NOMO-1 (cell line): ENCODE measurements at regions not wholly inside any gene's neighbourhood (a gene's known extent, or its start where the extent isn't known, plus 50 kb on each side); places are given as distances from the start of the nearest gene placed in this dataset.

ENCODE experiments used
- DNase-seq, 2 experiments: peaks; one replicate each; lab custom pipeline; 2025; ENCODE audit not compliant: unreplicated experiment in 2 of 2; lab: John Stamatoyannopoulos, UW

DNA sequence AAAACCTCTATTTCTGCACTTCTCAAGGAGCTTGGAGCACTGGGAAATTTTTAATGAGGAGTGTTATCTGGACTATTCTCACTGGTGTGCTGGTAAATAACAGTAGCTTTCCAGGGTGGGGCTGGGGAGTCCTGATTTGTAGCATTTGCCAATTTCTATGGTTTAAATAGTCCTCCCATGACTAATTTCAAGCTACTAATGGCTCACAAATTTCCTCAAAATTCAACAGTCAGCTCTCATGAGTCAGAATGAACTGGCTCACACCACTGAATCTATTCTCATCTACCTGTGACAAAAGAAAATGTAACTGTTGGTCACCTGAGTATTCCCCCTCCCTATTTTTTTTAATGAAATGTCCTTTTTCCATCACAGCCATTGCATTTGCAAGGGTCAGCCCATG is 449.6 kb downstream of the KIF16B start:
- DNase-seq, result no peak

DNA sequence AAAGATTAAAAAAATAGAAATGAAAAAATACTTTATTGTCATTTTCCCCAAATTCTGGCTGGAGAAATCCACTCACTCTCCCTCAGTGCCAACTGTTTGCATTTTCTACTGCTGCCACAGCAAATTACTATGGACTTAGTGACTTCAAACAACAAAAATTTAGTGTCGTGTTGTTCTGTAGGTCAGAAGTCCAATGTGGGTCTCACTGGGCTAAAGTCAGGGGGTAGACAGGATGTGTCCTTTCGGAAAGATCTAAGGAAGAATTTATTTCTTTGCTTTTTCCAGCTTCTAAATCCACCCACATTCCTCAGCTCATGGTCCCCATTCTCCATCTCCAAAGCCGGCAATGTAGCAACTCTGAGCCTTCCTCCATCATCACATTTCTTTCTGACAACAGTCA is 453.3 kb downstream of the KIF16B start:
- DNase-seq, result no peak

DNA sequence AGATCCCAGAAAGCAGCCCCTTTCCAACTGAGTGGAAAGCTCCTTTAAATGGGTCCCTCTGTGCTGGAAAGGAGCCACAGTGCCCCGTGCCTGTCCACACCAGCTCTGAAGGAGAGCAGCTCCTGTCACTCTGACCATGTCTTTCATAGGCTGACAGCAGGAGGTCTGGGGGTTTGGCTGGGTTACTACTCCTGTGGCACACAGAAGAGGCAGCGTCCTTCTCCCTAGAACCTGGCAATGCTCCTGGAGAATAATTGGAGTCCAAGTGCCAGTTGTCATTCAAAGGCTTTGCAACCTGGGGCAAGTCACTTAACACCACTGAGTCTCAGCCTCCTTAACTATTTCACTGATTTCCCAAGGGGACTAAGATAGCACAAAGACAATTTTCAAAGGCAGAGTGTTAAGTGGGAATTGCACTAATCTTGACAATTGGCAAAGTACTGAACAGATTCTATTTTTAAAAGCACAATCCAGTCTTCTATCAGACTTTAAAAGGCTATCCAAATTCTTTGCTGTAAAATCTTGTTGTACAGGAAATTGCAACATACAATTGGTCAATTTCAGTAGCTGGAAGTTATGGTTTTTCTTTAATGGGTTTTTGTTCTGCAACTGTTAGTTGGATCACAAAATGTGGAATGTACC is 457.2 kb downstream of the KIF16B start:
- peak in 1 of 2 experiments; percentile 29 for DNase-seq

DNA sequence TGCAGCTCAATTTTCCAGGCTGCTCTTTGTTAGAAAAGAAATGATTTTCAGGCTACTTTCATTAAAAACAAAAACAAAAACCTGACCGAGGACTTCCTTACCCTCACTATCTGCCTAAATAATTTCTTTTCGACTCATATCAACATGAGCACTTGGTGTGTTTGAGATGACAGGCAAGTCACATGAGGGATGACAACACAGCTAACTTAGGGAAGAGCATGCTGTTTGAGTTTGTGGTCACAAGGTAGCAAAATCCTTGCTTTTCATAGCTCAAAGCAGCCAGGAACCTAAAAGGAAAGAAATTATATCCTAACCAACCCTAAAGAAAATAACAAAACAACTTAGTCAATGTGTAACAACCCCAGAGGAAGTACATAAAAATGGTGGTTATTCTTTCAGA is 459.5 kb downstream of the KIF16B start:
- DNase-seq, result no peak

DNA sequence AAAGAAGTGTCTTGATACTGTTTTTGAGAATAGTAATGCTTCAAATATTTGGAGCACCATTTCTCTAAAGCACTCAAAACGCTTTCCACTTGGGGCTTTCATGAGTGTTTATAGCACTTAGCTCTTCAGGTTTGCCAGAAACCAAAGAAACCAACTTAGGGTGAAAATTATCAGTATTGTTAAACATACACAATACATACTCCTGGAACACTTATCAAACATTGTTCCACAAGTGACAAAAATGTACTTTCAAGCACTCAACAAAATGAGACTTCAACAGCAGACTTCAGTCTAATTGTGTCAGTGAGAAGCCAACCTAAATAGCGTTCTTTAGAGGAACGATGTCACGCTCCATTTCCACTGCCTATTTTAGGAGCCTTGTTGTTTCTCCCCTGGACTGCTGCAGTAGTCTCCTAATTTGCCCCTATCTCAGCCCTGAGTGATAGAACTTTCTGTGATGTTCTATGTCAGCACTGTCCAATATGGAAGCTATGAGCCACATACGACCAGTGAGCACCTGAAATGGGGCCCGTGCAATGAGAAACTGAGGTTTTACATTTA is 461.3 kb downstream of the KIF16B start:
- DNase-seq, result no peak

DNA sequence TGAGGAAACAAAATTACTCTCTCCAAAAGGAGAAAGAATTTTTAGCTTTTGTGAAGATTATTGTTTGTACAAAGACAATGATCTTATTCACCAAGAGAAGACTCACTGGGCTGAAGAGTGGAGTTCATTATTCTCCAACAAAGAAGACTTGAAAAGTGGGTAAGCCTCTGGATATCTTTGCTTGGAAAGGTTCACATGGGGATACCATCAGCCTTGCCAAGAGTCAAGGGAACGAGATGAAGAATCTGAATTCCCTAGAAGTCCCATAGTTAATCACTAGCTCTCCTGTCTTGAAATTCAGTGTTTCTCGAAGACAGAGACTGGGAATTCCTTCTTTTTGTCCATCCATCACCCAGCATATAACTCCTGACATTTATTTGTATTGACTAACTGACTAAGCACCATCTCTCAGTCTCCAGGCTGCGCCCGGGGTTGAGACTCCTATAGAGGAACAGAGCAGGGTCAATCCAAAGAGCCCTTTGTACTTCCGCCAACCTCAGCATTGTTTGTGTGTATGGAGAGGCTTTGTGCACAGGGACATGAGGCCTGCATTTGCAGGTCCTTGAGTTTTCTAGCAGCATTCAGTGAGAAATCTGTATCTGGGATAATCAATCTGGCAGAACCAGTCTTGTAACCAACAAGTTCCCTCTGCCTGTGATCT is 461.9 kb downstream of the KIF16B start:
- no peak for DNase-seq

DNA sequence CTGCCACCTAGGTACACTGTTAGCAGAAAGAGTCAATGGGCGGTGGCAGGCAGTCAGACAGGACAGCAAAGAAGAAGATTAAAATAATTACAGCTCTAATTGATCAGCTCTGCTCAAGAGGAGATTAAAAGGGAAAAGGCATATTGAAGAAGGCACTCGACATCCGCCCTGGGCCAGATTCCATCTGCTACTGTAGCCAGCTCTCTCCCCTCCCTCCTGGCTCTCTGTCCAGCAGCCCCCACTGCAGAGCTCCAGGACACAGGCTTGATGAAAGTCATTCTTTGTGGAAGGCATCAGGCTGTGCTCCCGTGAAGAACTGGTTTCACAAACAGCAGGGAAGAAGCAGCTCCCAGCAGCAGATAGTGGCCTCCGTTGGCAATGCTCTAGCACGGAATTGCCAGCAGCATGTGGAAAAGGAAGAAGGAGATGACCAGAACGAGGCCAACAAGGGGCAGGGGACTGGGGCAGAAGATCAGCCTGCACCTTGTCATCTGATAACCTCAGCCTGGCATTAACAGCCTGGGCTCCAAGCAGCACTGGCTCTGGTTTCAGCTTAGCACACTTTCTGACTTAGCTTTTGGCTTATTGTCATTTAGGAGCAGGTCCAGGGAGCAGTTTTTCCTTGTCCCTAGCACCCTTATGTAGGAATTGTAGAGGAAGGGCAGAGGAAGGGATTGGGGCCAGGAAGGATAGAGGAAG is 465.9 kb downstream of the KIF16B start:
- DNase-seq, result no peak

DNA sequence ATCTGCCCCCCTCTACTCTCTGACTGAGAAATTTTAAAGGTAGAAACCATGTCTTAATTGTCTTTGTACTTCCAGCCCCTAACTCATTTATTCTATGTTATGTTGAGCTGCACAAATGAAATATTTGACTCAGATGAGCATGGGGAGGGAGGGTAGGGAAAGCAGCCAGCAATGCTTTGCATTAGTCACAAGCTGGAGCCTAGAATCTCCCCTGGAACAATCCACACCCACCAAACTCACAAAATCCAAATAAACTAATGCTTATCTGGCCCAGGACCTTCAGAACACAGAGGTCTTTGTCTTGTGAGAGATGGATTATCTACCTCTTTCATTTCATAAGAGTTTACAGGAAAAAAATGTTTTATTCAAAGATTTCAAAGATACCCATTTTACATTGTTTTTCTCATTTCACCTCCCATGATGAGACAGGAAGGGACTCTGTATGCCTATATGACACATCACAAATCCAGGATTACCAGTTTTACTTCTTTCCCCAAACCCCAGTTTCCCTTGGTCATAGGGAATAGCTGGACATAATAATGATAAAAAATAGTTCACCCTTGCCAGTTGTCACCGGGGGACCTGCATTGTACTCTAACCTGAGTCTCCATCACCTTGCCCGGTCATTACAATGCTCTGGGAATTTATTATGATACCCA is 466.9 kb downstream of the KIF16B start:
- no peak for DNase-seq

DNA sequence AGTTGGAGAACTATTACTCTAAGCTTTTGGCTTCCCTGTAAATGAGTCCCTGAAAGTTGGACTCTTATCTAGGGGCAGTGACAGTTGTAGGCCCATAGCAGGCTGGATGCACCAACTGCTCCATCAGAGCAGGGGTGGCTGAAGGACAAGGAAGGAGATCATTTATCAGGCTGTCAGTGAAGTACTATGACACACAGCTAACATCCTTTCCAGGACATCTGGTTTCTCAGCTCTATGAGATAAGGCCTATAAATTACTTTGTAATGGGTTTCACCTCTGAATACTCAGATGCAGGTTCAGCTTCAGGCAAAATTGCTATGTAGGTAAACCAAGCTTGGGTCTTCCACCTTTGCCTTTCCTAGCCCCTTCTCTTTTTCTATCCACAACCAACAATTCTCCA is 468.5 kb downstream of the KIF16B start:
- no peak for DNase-seq
